MCF 10A (cell line): ENCODE measurements at regions not wholly inside any gene's neighbourhood (a gene's known extent, or its start where the extent isn't known, plus 50 kb on each side); places are given as distances from the start of the nearest gene placed in this dataset.

ENCODE experiments used
- BruUV-seq: library from RNA; stranded (reverse); fragments of 400-500 nt; replicated peaks from 2 replicates; lab custom pipeline; 2021; lab: Mats Ljungman, UMichigan
- CTCF ChIA-PET: fragments of 300-600 bp; sonication (Branson Sonifier 250); formaldehyde crosslinking; extraction: SDS; loops from one replicate; lab custom pipeline; 2021; ENCODE audit warnings: antibody characterized with exemption, inconsistent platforms; lab: Yijun Ruan, JAX
- POLR2A ChIA-PET: fragments of 300-600, 350-650 bp; sonication (Branson Sonifier 250); formaldehyde crosslinking; extraction: SDS; loops from one replicate; lab custom pipeline; 2020; ENCODE audit warnings: antibody characterized with exemption, inconsistent platforms; lab: Yijun Ruan, JAX
- DNase-seq: peaks from one replicate; pipeline ENCODE4 v3.0.0-alpha.2; 2018; ENCODE audit not compliant: unreplicated experiment
- H3K27ac Mint-ChIP-seq: one replicate; pipeline ENCODE4 v1.8.0; 2022; ENCODE audit warnings: mild to moderate bottlenecking, low read depth, mixed read lengths; ENCODE audit not compliant: unreplicated experiment
- H3K27me3 Mint-ChIP-seq: one replicate; pipeline ENCODE4 v1.8.0; 2022; ENCODE audit warnings: mixed read lengths; ENCODE audit not compliant: insufficient read depth, unreplicated experiment
- H3K36me3 Mint-ChIP-seq: one replicate; pipeline ENCODE4 v1.8.0; 2022; ENCODE audit warnings: mild to moderate bottlenecking, moderate library complexity, mixed read lengths; ENCODE audit not compliant: insufficient read depth, unreplicated experiment
- H3K4me1 Mint-ChIP-seq: one replicate; pipeline ENCODE4 v1.8.0; 2022; ENCODE audit warnings: mixed read lengths; ENCODE audit not compliant: insufficient read depth, unreplicated experiment
- H3K4me3 Mint-ChIP-seq: one replicate; pipeline ENCODE4 v1.8.0; 2022; ENCODE audit warnings: mild to moderate bottlenecking, moderate library complexity, mixed read lengths; ENCODE audit not compliant: unreplicated experiment
- H3K9me3 Mint-ChIP-seq: one replicate; pipeline ENCODE4 v1.8.0; 2022; ENCODE audit warnings: mixed read lengths; ENCODE audit not compliant: unreplicated experiment
- CTCF ChIP-seq: fragments of 200-600 bp; IDR thresholded peaks from one replicate; pipeline ENCODE4 v1.8.0; 2022; ENCODE audit warnings: antibody characterized with exemption, mild to moderate bottlenecking; ENCODE audit not compliant: unreplicated experiment
- intact Hi-C: fragments of 100-400 bp; cut with micrococcal nuclease; formaldehyde crosslinking; loops from 2 replicates; pipeline ENCODE4 v1.14.1; 2022

GRCh38 chr14:42965512-42965911 is 1358.8 kb downstream of the LRFN5 start:
- peaks cover 24% of the 10 kb centered on the region for H3K4me1 Mint-ChIP-seq
- DNase-seq = no peak
- ChIA-PET CTCF (interaction anchor here (0.6 kb wide), 1 partner anchor 100 kb away, joined by 4 read pairs; no protein-coding TSS in a partner anchor), POLR2A (no interaction called here)
- H3K4me3 Mint-ChIP-seq = no peak overlapping the region
- peaks cover 4% of the 10 kb centered on the region for H3K9me3 Mint-ChIP-seq
- peak overlapping the region; percentile 21 for H3K27ac Mint-ChIP-seq
- intact Hi-C loops = no loop called here
- no peaks in the 10 kb centered on the region for H3K36me3 Mint-ChIP-seq
- no TSS peak for BruUV-seq
- TF ChIP-seq CTCF = no peak
- H3K27me3 Mint-ChIP-seq = no peaks in the 10 kb centered on the region

GRCh38 chr14:42961509-42961908 is 1354.8 kb downstream of the LRFN5 start:
- Mint-ChIP-seq H3K27me3 (no peaks in the 10 kb centered on the region), H3K36me3 (no peaks in the 10 kb centered on the region), H3K4me3 (no peak overlapping the region), H3K27ac (peak overlapping the region; percentile 29), H3K4me1 (peaks cover 24% of the 10 kb centered on the region), H3K9me3 (no peaks in the 10 kb centered on the region)
- intact Hi-C loops = no loop called here
- ChIA-PET POLR2A (no interaction called here), CTCF (no interaction called here)
- DNase-seq = peak; percentile 45
- BruUV-seq = no TSS peak
- TF ChIP-seq CTCF = no peak

- no peak for TF ChIP-seq CTCF
- no TSS peak for BruUV-seq
- ChIA-PET CTCF (interaction anchor here (0.7 kb wide), 1 partner anchor 30 kb away, joined by 3 read pairs; no protein-coding TSS in a partner anchor), POLR2A (no interaction called here)
- no peak for DNase-seq
- H3K4me1 Mint-ChIP-seq = no peaks in the 10 kb centered on the region
- H3K4me3 Mint-ChIP-seq = no peak overlapping the region
- H3K27me3 Mint-ChIP-seq = no peaks in the 10 kb centered on the region
- H3K27ac Mint-ChIP-seq = no peak overlapping the region
- intact Hi-C loops = no loop called here
- H3K9me3 Mint-ChIP-seq = peaks cover 10% of the 10 kb centered on the region
- H3K36me3 Mint-ChIP-seq = no peaks in the 10 kb centered on the region
These were observed 1343.7 kb downstream of the LRFN5 start for GRCh38 chr14:42950363-42950762.

GRCh38 chr14:42947991-42948390 is 1341.3 kb downstream of the LRFN5 start:
- no TSS peak for BruUV-seq
- CTCF ChIA-PET = interaction anchor here (0.6 kb wide), 1 partner anchor 1021 kb away, joined by 4 read pairs; no protein-coding TSS in a partner anchor

More at GRCh38 chr14:42947991-42948390, 1341.3 kb downstream of the LRFN5 start:
- H3K4me3 Mint-ChIP-seq = no peak overlapping the region
- no peaks in the 10 kb centered on the region for H3K27me3 Mint-ChIP-seq
- H3K4me1 Mint-ChIP-seq = peaks cover 9% of the 10 kb centered on the region
- POLR2A ChIA-PET = interaction anchor here (0.6 kb wide), 1 partner anchor 848 kb away, joined by 3 read pairs; no protein-coding TSS in a partner anchor
- DNase-seq = no peak
- intact Hi-C loops = no loop called here
- no peaks in the 10 kb centered on the region for H3K36me3 Mint-ChIP-seq
- no peak for TF ChIP-seq CTCF
- no peak overlapping the region for H3K27ac Mint-ChIP-seq
- H3K9me3 Mint-ChIP-seq = peaks cover 10% of the 10 kb centered on the region
